Epithelial cell of esophagus (primary cell): ENCODE measurements at regions not wholly inside any gene's neighbourhood (a gene's known extent, or its start where the extent isn't known, plus 50 kb on each side); places are given as distances from the start of the nearest gene placed in this dataset.
"Not testable (repeated sequence)": the region's sequence is repeated elsewhere in the genome, so short reads cannot be mapped to it uniquely, and the experiment has no call there.

ENCODE experiments used
- DNase-seq: peaks from one replicate; pipeline ENCODE4 v3.0.0; 2010; ENCODE audit warnings: low read depth
- H3K4me3 ChIP-seq: 2 replicates; pipeline ENCODE4 v1.5.1; 2011; ENCODE audit warnings: mild to moderate bottlenecking, low read length, control low read depth
- CTCF ChIP-seq: IDR thresholded peaks from 2 replicates; pipeline ENCODE4 v1.5.1; 2011; ENCODE audit warnings: low read depth, mild to moderate bottlenecking, low read length, control low read depth, inconsistent platforms; ENCODE audit not compliant: insufficient read depth; ENCODE audit errors: missing control alignments

DNA sequence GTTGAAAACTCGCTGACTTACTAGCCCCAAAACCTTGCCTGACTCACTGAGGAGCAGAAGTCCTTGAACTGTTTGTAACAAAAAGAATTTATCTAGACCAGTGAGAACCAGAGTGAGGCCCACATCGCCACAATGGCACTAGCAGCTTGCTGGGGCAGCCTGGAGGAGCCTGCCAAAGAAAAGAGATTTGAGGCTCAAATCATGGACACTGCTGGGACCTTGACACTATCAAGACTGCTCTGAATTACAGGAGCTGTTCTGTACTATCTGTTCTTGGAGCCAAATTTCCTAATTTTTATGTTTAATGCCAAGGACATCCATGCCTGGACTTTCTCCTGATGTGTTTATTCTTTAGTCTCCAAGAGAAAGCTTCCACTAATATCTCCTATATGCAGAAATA is 82.0 kb upstream of the JCAD start:
- H3K4me3 ChIP-seq = no peak overlapping the region
- no peak for TF ChIP-seq CTCF
- no peak for DNase-seq

GRCh38 chr10:30134171-30134945 is 75.0 kb upstream of the JCAD start:
- DNase-seq = no peak
- no peak for TF ChIP-seq CTCF
- H3K4me3 ChIP-seq = no peak overlapping the region

GRCh38 chr10:30133198-30133597 is 73.8 kb upstream of the JCAD start:
- no peak for DNase-seq
- TF ChIP-seq CTCF = no peak

GRCh38 chr10:30131369-30131768 is 72.0 kb upstream of the JCAD start:
- not testable (repeated sequence) for DNase-seq, H3K4me3 ChIP-seq

More at GRCh38 chr10:30133198-30133597, 73.8 kb upstream of the JCAD start:
- H3K4me3 ChIP-seq = no peak overlapping the region

DNA sequence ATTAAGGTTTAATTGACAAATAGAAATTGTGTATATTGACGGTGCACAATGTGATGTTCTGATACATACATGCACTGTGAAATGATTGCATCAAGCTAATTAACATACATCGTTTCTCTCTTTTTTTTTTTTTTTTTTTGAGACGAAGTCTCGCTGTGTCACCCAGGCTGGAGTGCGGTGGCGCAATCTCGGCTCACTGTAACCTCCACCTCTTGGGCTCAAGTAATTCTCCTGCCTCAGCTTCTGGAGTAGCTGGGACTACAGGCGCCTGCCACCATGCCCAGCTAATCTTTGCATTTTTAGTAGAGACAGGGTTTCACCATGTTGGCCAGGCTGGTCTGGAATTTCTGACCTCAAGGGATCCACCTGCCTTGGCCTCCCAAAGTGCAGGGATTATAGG is 69.9 kb upstream of the JCAD start:
- not testable (repeated sequence) for H3K4me3 ChIP-seq, DNase-seq

DNA sequence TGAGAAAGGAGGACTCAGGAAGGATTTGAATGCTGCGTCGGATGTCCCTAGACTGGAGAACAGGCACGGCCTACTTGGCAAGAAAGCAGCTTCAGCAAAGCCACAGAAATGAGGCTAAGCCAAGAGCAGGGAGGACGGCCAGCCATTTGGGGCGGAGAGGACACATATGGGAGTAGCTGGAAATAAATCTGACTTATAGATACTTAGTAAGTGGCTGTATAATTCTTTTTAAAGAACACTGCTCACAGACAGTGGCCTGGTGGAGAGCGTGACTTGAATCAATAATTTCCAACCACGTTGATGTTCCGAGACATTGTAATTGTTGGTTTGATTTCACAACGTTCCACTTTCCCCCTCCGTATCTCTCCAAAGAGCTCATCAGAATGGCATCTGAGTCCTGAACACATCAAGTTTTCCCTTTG is 67.7 kb upstream of the JCAD start:
- no peak for TF ChIP-seq CTCF
- H3K4me3 ChIP-seq = no peak overlapping the region
- no peak for DNase-seq

DNA sequence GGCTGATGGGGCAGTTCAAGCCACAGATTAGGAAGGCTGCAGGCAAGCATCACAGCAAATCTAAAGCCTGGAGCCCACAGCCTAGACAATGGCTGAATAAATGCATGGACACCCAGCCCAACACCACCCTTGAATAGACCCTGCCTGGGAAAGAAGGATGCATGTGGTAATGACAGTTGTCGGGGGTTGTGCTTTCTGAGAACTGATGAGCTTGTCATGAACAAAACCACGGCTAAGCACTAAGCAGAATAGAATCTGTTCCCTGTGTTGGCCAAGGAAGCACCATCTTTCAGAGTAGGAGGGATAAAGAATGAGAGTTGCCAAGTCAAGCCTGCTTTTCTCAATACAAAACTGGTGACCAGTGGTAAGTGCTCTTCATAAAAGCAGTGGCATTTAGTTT is 66.1 kb upstream of the JCAD start:
- H3K4me3 ChIP-seq = no peak overlapping the region
- DNase-seq = no peak
- no peak for TF ChIP-seq CTCF

GRCh38 chr10:30124704-30125103 is 65.3 kb upstream of the JCAD start:
- DNase-seq = no peak
- H3K4me3 ChIP-seq = no peak overlapping the region
- no peak for TF ChIP-seq CTCF
